GM13976 (cell line): ENCODE measurements at regions not wholly inside any gene's neighbourhood (a gene's known extent, or its start where the extent isn't known, plus 50 kb on each side); places are given as distances from the start of the nearest gene placed in this dataset.

Experiments
- DNase-seq: peaks from one replicate; pipeline ENCODE4 v3.0.0; 2012; ENCODE audit warnings: low spot score
- in situ Hi-C: fragments of 300-500 bp; cut with MboI; formaldehyde crosslinking; loops from one replicate; pipeline ENCODE4 v1.12.0; 2022; ENCODE audit warnings: low sequenced_read_pairs, mixed read lengths, inconsistent platforms; ENCODE audit not compliant: unreplicated experiment
- TF ChIP-seq, protein P1 (sequence below): IDR thresholded peaks from 2 replicates; pipeline ENCODE4 v1.5.1; 2012; ENCODE audit warnings: borderline replicate concordance, mild to moderate bottlenecking; ENCODE audit not compliant: insufficient read depth; ENCODE audit errors: extremely low read depth, missing control alignments, control extremely low read depth

DNA sequence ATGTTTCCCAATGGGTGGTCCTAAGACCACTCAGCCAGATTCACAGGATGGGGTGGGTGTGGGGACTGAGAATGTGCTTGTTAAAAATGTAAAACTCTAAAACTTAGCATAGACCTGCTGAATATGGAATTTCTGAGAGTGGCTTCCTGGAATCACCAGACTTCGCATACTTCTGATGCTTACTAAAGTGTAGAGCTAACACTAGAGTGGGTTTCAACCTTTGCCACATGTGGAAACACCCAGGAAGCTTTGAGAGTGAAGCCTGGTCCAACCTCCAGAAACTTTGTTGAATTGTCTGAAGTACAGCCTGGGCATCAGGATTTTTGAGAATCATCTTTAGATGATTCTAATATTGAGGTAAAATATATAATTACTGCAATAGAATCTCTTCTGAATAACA, 167.8 kb upstream of the EDNRA start:
- in situ Hi-C loops, result no loop called here
- DNase-seq, result no peak
- TF ChIP-seq, protein P1, sequence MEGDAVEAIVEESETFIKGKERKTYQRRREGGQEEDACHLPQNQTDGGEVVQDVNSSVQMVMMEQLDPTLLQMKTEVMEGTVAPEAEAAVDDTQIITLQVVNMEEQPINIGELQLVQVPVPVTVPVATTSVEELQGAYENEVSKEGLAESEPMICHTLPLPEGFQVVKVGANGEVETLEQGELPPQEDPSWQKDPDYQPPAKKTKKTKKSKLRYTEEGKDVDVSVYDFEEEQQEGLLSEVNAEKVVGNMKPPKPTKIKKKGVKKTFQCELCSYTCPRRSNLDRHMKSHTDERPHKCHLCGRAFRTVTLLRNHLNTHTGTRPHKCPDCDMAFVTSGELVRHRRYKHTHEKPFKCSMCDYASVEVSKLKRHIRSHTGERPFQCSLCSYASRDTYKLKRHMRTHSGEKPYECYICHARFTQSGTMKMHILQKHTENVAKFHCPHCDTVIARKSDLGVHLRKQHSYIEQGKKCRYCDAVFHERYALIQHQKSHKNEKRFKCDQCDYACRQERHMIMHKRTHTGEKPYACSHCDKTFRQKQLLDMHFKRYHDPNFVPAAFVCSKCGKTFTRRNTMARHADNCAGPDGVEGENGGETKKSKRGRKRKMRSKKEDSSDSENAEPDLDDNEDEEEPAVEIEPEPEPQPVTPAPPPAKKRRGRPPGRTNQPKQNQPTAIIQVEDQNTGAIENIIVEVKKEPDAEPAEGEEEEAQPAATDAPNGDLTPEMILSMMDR, result no peak

- DNase-seq, result no peak
- TF ChIP-seq, protein P1, result no peak
- in situ Hi-C loops, result no loop called here
Observed at GRCh38 chr4:147318586-147318985, 162.3 kb upstream of the EDNRA start.

GRCh38 chr4:147325571-147325981, 155.3 kb upstream of the EDNRA start:
- no peak for DNase-seq
- TF ChIP-seq, protein P1, result no peak
- in situ Hi-C loops, result no loop called here

GRCh38 chr4:147326591-147326990, 154.3 kb upstream of the EDNRA start:
- DNase-seq, result no peak
- in situ Hi-C loops, result no loop called here
- TF ChIP-seq, protein P1, result no peak

DNA sequence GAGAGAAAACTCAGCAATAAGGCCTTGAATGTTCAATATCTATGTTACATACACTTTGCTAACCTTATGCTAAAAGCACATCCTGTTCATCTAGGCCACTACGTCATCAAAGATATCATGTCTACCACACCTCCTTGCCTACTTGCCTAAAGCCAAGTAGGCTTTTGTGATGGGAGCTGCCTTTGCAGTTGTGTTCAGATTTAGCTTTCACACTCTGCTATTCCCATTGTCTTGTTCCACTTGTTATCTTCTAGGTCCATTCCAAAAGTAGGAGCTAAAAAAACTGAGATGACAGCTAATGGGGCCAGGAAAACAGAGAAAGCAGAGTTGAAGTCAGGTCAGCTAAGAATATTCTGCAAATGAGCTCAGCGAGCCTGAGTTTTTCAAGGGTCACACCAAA, 153.6 kb upstream of the EDNRA start:
- TF ChIP-seq, protein P1, result no peak
- DNase-seq, result no peak
- in situ Hi-C loops, result no loop called here

DNA sequence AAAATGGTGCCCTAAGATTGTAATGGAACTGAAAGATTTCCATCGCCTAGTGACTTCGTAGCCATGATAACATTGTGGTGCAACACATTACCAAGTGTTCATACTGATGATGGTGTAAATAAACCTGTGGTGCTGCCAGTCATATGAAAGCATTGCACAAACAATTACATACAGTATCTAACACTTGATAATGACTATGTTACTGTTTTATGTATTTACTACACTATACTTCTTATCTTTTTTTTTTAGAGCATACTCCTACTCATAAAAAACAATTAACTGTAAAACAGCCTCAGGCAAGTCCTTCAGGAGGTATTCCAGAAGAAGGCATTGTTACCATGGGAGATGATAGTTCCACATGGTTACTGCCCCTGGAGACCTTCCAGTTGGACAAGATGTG, 152.7 kb upstream of the EDNRA start:
- DNase-seq, result no peak
- in situ Hi-C loops, result no loop called here
- TF ChIP-seq, protein P1, result no peak
